NCI-H446 treated with DMSO at 0.1 percent for 48 hours (cell line): ENCODE measurements at regions not wholly inside any gene's neighbourhood (a gene's known extent, or its start where the extent isn't known, plus 50 kb on each side); places are given as distances from the start of the nearest gene placed in this dataset.

Experiments used
- DNase-seq: peaks from one replicate; lab custom pipeline; 2025; lab: John Stamatoyannopoulos, UW

GRCh38 chr2:239459056-239459455, 58.2 kb upstream of the HDAC4 start:
- DNase-seq: no peak

DNA sequence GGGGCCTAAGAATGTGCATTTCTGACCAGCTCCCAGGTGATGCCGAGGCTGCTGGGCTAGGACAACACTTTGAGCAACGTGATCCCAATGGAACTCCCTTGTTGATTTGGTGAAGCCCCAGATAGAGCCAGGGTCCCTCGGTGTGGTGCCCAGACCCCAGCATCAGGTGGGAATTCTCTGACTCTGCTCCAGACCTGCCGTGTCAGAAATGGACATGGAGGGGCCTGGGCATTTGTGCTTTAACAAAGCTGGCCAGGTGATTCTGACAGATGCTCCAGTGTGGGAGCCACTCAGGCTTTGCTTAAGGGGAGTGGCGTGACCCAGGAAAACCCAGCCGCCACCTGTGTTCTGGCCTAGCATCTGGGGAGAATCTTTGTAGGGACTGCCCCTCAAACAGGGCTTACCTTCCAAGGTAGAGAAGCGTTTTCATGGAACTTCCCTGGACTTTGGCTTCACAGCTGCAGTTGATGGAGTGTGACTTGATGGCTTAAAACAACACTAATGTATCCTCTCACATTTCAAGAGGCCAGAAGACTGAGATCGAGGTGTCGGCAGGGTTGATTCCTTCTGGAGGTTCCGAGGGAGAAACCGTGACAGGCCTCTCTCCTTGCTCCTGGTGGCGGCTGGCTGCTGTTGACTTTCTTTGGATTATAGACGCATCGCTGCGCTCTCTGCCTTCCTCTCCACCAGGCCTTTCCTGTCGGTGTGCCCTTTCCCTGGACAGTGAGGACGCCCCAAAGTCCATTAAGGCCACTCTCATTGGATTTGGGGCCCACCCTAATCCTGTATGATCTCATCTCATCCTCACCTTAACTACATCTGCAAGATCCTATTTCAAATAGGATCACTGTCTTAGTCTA, 57.0 kb upstream of the HDAC4 start:
- no peak for DNase-seq

DNA sequence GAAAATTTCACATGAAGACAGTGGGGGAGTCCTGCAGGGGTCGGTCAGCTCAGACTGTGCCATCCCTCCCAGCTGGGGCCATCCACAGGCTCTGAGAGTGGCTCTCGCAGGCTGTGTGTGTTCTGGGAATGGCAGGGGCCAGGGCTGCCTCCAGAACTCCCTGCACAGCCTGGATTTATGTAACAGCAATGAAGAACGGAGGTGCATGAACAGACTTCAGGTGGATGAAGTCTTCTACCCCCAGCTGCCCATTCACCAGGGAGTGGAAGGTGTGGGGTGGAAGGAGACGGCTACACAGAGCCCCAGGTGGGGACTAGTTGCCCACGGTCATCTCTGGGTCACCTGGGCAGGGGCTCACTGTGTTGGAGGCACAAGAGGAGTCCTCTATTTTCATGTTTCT, 56.1 kb upstream of the HDAC4 start:
- no peak for DNase-seq

- no peak for DNase-seq
Observed at GRCh38 chr2:239455436-239456203, 54.8 kb upstream of the HDAC4 start.

- no peak for DNase-seq
Observed at GRCh38 chr2:239454507-239454906, 53.7 kb upstream of the HDAC4 start.
